H1 (cell line): ENCODE measurements at regions not wholly inside any gene's neighbourhood (a gene's known extent, or its start where the extent isn't known, plus 50 kb on each side); places are given as distances from the start of the nearest gene placed in this dataset.
A peak's percentile ranks its signal among the peaks of the same experiment; 100 is the strongest.

Experiments used
- CTCF ChIA-PET: fragments of 300-600 bp; sonication (Branson Sonifier 250); formaldehyde crosslinking; loops from one replicate; lab custom pipeline; 2021; ENCODE audit not compliant: partially characterized antibody; lab: Charles Lee
- POLR2A ChIA-PET: fragments of 300-600 bp; sonication (Branson Sonifier 250); formaldehyde crosslinking; loops from one replicate; lab custom pipeline; 2021; ENCODE audit warnings: inconsistent platforms; ENCODE audit not compliant: partially characterized antibody; lab: Charles Lee
- DNase-seq, 2 experiments: peaks; one replicate each; pipeline versions ENCODE4 v3.0.0 to v3.0.0-alpha.2; 2010 to 2022; ENCODE audit warnings: low spot score in 2 of 2, low read depth in 1 of 2, mixed read lengths in 1 of 2
- FAIRE-seq: peaks from 2 replicates; lab custom pipeline; 2011; peaks lifted over from hg19 to GRCh38; lab: Jason Lieb, UNC
- H2AFZ ChIP-seq: 2 replicates; pipeline ENCODE4 v1.8.1; 2012; ENCODE audit warnings: low read length, inconsistent platforms
- H2AK5ac ChIP-seq: 2 replicates; pipeline ENCODE4 v1.6.1; 2013; ENCODE audit warnings: low read depth, low read length
- H2BK120ac ChIP-seq: replicated peaks from 2 replicates; pipeline ENCODE3; 2013; ENCODE audit warnings: low read depth, low read length, inconsistent platforms
- H2BK12ac ChIP-seq: 2 replicates; pipeline ENCODE4 v1.6.1; 2013; ENCODE audit warnings: low read depth, low read length
- H2BK15ac ChIP-seq: 2 replicates; pipeline ENCODE4 v1.6.1; 2013; ENCODE audit warnings: low read length
- H2BK20ac ChIP-seq: 2 replicates; pipeline ENCODE4 v1.6.1; 2013; ENCODE audit warnings: low read length
- H2BK5ac ChIP-seq: 2 replicates; pipeline ENCODE4 v1.6.1; 2013; ENCODE audit warnings: low read depth, low read length
- H3K14ac ChIP-seq: 2 replicates; pipeline ENCODE4 v1.6.1; 2013; ENCODE audit warnings: inconsistent platforms; ENCODE audit not compliant: insufficient read length
- H3K18ac ChIP-seq: 2 replicates; pipeline ENCODE4 v1.6.1; 2013; ENCODE audit warnings: low read length; ENCODE audit errors: extremely low read depth
- H3K23ac ChIP-seq: 2 replicates; pipeline ENCODE4 v1.6.1; 2013; ENCODE audit warnings: inconsistent platforms; ENCODE audit not compliant: insufficient read length
- H3K23me2 ChIP-seq: 2 replicates; pipeline ENCODE4 v1.6.1; 2013; ENCODE audit warnings: low read depth, low read length
- H3K27ac ChIP-seq: 2 replicates; pipeline ENCODE4 v1.6.1; 2011; ENCODE audit warnings: low read depth, low read length, inconsistent platforms
- H3K27me3 ChIP-seq, 4 experiments: replicated peaks in 1 of 4; 1 replicate in 1 of 4; 2 replicates in 3 of 4; pipeline versions ENCODE4 v1.6.1 to v1.8.1; 2011 to 2013; ENCODE audit warnings: low read length in 3 of 4, mild to moderate bottlenecking in 3 of 4, inconsistent platforms in 2 of 4, mixed read lengths in 2 of 4, moderate library complexity in 1 of 4; ENCODE audit not compliant: control insufficient read depth in 3 of 4, insufficient read depth in 3 of 4; ENCODE audit errors: extremely low read depth in 1 of 4
- H3K36me3 ChIP-seq, 4 experiments: 2 replicates each; pipeline versions ENCODE4 v1.6.1 to v1.8.1; 2011 to 2013; ENCODE audit warnings: mild to moderate bottlenecking in 4 of 4, low read length in 3 of 4, moderate library complexity in 2 of 4, control low read depth in 1 of 4, inconsistent platforms in 1 of 4; ENCODE audit not compliant: insufficient read depth in 4 of 4, control insufficient read depth in 2 of 4
- H3K4ac ChIP-seq: replicated peaks from 2 replicates; pipeline ENCODE3; 2013; ENCODE audit warnings: low read length, low read depth, mixed read lengths, inconsistent platforms; ENCODE audit not compliant: insufficient read length
- H3K4me1 ChIP-seq, 4 experiments: replicated peaks in 1 of 4; 1 replicate in 1 of 4; 2 replicates in 3 of 4; pipeline versions ENCODE4 v1.6.1 to v1.8.1; 2011 to 2013; ENCODE audit warnings: low read length in 3 of 4, inconsistent platforms in 2 of 4, mixed read lengths in 1 of 4; ENCODE audit not compliant: insufficient read depth in 4 of 4, control insufficient read depth in 3 of 4
- H3K4me2 ChIP-seq, 2 experiments: 2 replicates each; pipeline versions ENCODE4 v1.6.1 to v1.8.1; 2011 to 2013; ENCODE audit warnings: low read depth in 2 of 2, low read length in 2 of 2, control low read depth in 1 of 2, inconsistent platforms in 1 of 2, mild to moderate bottlenecking in 1 of 2; ENCODE audit not compliant: insufficient read depth in 1 of 2
- H3K4me3 ChIP-seq, 4 experiments: fragments of 200-600, 300-600 bp in 1 of 4; sonication (generic), shearing (Covaris generic), sonication (Bioruptor Twin) in 1 of 4; 2 replicates each; pipeline versions ENCODE4 v1.5.1 to v1.8.1; 2011 to 2016; ENCODE audit warnings: low read length in 4 of 4, low read depth in 3 of 4, control low read depth in 2 of 4, inconsistent platforms in 2 of 4, mild to moderate bottlenecking in 2 of 4, mixed read lengths in 1 of 4, moderate library complexity in 1 of 4; ENCODE audit not compliant: insufficient read depth in 2 of 4; ENCODE audit errors: extremely low read depth in 1 of 4
- H3K56ac ChIP-seq: replicated peaks from 2 replicates; pipeline ENCODE3; 2013; ENCODE audit warnings: low read depth, mild to moderate bottlenecking, mixed read lengths, low read length, inconsistent platforms; ENCODE audit not compliant: insufficient read length
- H3K79me1 ChIP-seq: 2 replicates; pipeline ENCODE4 v1.6.1; 2013; ENCODE audit warnings: low read depth, low read length, control low read depth
- H3K79me2 ChIP-seq, 2 experiments: 2 replicates each; pipeline versions ENCODE4 v1.6.1 to v1.8.1; 2012 to 2013; ENCODE audit warnings: low read length in 2 of 2, mild to moderate bottlenecking in 2 of 2, inconsistent platforms in 1 of 2; ENCODE audit not compliant: insufficient read depth in 2 of 2, control insufficient read depth in 1 of 2
- H3K9ac ChIP-seq, 4 experiments: replicated peaks in 1 of 4; 1 replicate in 1 of 4; 2 replicates in 3 of 4; pipeline versions ENCODE4 v1.6.1 to v1.8.1; 2011 to 2013; ENCODE audit warnings: low read depth in 3 of 4, low read length in 3 of 4, control low read depth in 2 of 4, mild to moderate bottlenecking in 2 of 4, moderate library complexity in 2 of 4, inconsistent platforms in 1 of 4; ENCODE audit errors: extremely low read depth in 1 of 4
- H3K9me3 ChIP-seq, 2 experiments: 2 replicates each; pipeline versions ENCODE4 v1.6.1 to v1.8.1; 2012 to 2013; ENCODE audit warnings: mild to moderate bottlenecking in 2 of 2, moderate library complexity in 2 of 2, control low read depth in 1 of 2, inconsistent platforms in 1 of 2, low read depth in 1 of 2, low read length in 1 of 2, mixed read lengths in 1 of 2; ENCODE audit not compliant: insufficient read depth in 2 of 2
- H4K20me1 ChIP-seq, 2 experiments: replicated peaks in 1 of 2; 2 replicates each; pipeline versions ENCODE3 to v1.8.1; 2011 to 2013; ENCODE audit warnings: inconsistent platforms in 2 of 2, low read length in 2 of 2, mild to moderate bottlenecking in 1 of 2; ENCODE audit not compliant: insufficient read depth in 2 of 2, control insufficient read depth in 1 of 2
- H4K5ac ChIP-seq: 2 replicates; pipeline ENCODE4 v1.6.1; 2013; ENCODE audit warnings: low read length, low read depth, mixed read lengths, inconsistent platforms; ENCODE audit not compliant: insufficient read length
- H4K8ac ChIP-seq: 2 replicates; pipeline ENCODE4 v1.8.0; 2013; ENCODE audit warnings: mild to moderate bottlenecking, moderate library complexity, low read length, inconsistent platforms; ENCODE audit not compliant: insufficient read depth; ENCODE audit errors: extremely low read depth
- H4K91ac ChIP-seq: replicated peaks from 2 replicates; pipeline ENCODE3; 2013; ENCODE audit warnings: low read length, mixed read lengths, inconsistent platforms; ENCODE audit not compliant: insufficient read length
- EP300 ChIP-seq, 2 experiments: IDR thresholded peaks; 1 replicate in 1 of 2; 2 replicates in 1 of 2; pipeline ENCODE4 v1.6.1; 2011 to 2012; ENCODE audit warnings: low read depth in 2 of 2, low read length in 2 of 2, mild to moderate bottlenecking in 2 of 2, borderline replicate concordance in 1 of 2, inconsistent platforms in 1 of 2, moderate library complexity in 1 of 2
- RAD21 ChIP-seq, 2 experiments: IDR thresholded peaks in 1 of 2; conservative IDR thresholded peaks in 1 of 2; 2 replicates each; pipeline ENCODE4 v1.6.1; 2011; ENCODE audit warnings: low read depth in 2 of 2, low read length in 2 of 2, improper control_type of control experiment in 1 of 2, inconsistent platforms in 1 of 2, mild to moderate bottlenecking in 1 of 2, moderate library complexity in 1 of 2
- RBBP5 ChIP-seq: IDR thresholded peaks from 2 replicates; pipeline ENCODE4 v1.7.1; 2012; ENCODE audit warnings: low read depth, mild to moderate bottlenecking, inconsistent platforms, low read length, moderate library complexity, borderline replicate concordance
- SP1 ChIP-seq: IDR thresholded peaks from 2 replicates; pipeline ENCODE4 v1.6.1; 2011; ENCODE audit warnings: low read depth, low read length
- WGBS, 2 experiments: shearing (Covaris generic) in 1 of 2; methylation state at CpG; one replicate each; pipeline versions ENCODE4 v1.1.6 to v1.1.7; 2013 to 2015; ENCODE audit warnings: low lambda C conversion rate in 2 of 2, mixed read lengths in 2 of 2, inconsistent platforms in 1 of 2, low coverage in 1 of 2, missing lambda C conversion rate in 1 of 2; ENCODE audit not compliant: insufficient replicate concordance in 2 of 2, insufficient coverage in 1 of 2, insufficient read length in 1 of 2; ENCODE audit errors: extremely low coverage in 1 of 2, missing lambda C conversion rate in 1 of 2; 5-methylcytosine and 5-hydroxymethylcytosine counted together

GRCh38 chr4:159024266-159024665, 78.6 kb upstream of the RAPGEF2 start:
- Histone ChIP-seq H3K79me1 (no peaks in the 10 kb centered on the region), H4K20me1 (no peaks in the 10 kb centered on the region), H3K79me2 (no peaks in the 10 kb centered on the region), H2AFZ (no peak overlapping the region), H4K8ac (no peak overlapping the region), H3K27ac (no peak overlapping the region), H3K23ac (no peak overlapping the region), H3K4me3 (no peak overlapping the region), H4K91ac (no peak overlapping the region), H3K4ac (no peak overlapping the region), H3K4me2 (no peak overlapping the region), H3K4me1 (peaks cover 5 to 27% (median 16%) of the 10 kb centered on the region in 4 experiments; a peak in 6 of 7 replicates), H2BK12ac (no peak overlapping the region), H3K18ac (no peak overlapping the region), H2BK5ac (no peak overlapping the region), H3K14ac (no peak overlapping the region), H2AK5ac (no peak overlapping the region), H3K9me3 (no peaks in the 10 kb centered on the region), H3K27me3 (no peaks in the 10 kb centered on the region), H3K9ac (no peak overlapping the region), H2BK15ac (no peak overlapping the region), H3K56ac (no peak overlapping the region), H3K23me2 (no peaks in the 10 kb centered on the region), H2BK120ac (no peak overlapping the region), H3K36me3 (no peaks in the 10 kb centered on the region; a peak in 1 of 8 replicates), H4K5ac (no peak overlapping the region), H2BK20ac (no peak overlapping the region)
- CTCF ChIA-PET = interaction anchor here (1.2 kb wide), 1 partner anchor 27 kb away, joined by 3 read pairs; no protein-coding TSS in a partner anchor
- POLR2A ChIA-PET = interaction anchor here (1.1 to 1.3 kb wide), 2 partner anchors 27 to 167 kb away, joined by 3 read pairs; no protein-coding TSS in a partner anchor
- DNase-seq (no peak), FAIRE-seq (peak; percentile 92)
- TF ChIP-seq RAD21 (IDR thresholded peaks at IDR 0.05 in 1 of 2, conservative IDR thresholded peaks at IDR 0.05 in 1 of 2; ENCODE audit: low read depth in 2 of 2, low read length in 2 of 2) (peak in 1 of 2 experiments; percentile 14; a peak in 1 of 4 replicates), SP1 (0 out of 2 replicates have a peak, but pooled peaks have one; percentile 36), RBBP5 (no peak), EP300 (IDR thresholded peaks at IDR 0.05; ENCODE audit: borderline replicate concordance in 1 of 2, low read depth in 2 of 2, low read length in 2 of 2) (0 out of 3 replicates have a peak, but pooled peaks of 1 of the 2 experiments have one; percentile 43)
- WGBS, 2 experiments = 18% methylated on average over 5 of the region's 5 CpGs; no CpG with 5 or more reads in 1 of the 2 experiments
